NAMALWA (cell line): ENCODE measurements at regions not wholly inside any gene's neighbourhood (a gene's known extent, or its start where the extent isn't known, plus 50 kb on each side); places are given as distances from the start of the nearest gene placed in this dataset.

Experiments
- DNase-seq: peaks from one replicate; pipeline ENCODE4 v3.0.0-alpha.2; 2015; ENCODE audit warnings: low spot score

- DNase-seq, result peak; percentile 63
Observed at GRCh38 chr15:98421419-98422129, 226.8 kb upstream of the IGF1R start.

DNA sequence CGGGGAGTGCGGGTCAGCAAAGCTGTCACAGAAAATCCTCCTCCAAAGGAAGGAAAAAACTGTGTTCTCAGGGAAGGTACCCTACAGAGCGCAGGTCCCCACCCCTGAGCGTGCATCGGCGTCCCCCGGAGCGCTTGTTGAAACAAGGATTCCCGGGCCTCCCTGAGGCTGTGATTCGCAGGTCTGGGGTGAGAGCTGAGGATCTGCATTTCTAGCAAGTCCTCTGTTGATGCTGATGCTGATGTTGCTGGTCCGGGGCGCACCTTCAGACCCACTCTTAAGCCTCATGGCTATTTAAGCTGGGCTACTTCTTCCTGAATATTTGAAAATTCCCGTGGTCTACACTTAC lies 226.2 kb upstream of the IGF1R start:
- no peak for DNase-seq

GRCh38 chr15:98425173-98425572 lies 223.2 kb upstream of the IGF1R start:
- no peak for DNase-seq

GRCh38 chr15:98427321-98427720 lies 221.0 kb upstream of the IGF1R start:
- DNase-seq, result no peak

DNA sequence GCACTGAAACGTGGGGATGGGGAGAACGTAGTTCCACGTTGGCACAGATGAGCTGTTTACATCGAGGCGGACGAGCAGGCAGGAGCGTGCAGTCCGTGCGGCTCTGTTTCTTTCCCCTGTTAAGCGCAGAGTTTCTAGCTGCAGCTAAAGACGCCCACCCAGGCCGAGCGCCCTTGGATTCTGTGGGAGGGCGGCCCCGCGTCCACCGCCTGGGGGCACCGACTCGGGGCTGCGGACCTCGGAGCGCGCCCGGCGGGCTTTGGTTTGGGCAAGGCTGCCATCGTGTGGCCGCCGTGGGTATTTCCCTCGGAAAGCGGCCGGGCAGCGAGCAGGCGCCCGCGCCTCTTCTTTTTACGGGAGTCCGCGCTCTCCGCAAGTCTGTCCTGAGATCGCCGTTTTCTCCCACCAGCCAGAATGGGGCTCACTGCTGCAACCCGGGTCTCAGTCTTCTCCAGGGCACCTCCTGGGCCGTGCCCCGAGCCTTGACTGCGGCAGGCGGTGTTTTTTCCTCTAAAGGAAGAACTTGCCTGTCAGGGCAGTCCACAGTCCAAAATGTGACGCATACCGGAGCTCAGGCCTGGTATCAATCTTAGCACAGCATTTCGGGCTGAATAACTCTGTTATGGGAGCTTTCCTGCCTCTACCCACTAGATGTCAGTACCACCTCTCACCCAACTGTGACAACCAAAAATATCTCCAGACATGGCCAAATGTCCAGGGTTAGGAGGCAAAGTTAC lies 219.9 kb upstream of the IGF1R start:
- DNase-seq, result peak; percentile 9

DNA sequence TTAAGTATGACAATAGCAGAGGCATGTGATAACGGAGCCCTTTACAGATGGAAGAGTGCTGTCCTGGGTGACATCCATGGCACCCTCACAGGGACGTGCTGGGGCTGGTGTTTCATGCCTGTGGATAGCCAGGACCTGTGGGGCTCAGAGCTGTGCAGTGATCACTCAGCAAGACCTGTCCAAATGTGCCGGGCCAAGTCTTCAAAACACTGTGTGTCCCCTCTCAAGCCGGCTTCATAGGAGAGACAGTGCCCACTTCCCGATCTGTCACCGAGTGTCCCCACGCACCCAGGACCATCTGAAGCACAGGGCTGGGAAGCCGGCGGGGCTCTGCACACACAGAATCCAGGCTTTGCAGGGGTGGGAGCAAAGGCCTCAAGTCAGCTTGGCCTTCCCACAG lies 217.2 kb upstream of the IGF1R start:
- DNase-seq, result no peak

DNA sequence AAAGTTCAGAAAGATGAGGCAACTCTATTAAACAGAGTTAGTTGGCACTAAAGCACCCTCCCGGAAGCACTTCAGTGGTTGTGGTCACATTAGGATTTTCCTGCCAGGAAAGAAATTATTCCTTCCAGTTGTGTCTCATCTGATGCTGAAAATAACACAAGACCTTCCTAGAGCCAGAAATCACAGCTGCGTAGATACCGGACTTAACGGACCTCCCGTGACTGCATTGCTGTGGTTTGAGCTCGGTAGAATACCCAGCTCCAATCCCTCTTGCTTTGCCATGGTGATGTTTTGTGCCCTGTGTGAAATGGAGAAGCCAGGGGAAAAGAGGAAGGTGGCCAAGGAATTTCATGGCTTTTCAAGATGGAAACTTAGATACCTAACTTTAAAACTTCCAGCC lies 215.0 kb upstream of the IGF1R start:
- DNase-seq, result no peak

DNA sequence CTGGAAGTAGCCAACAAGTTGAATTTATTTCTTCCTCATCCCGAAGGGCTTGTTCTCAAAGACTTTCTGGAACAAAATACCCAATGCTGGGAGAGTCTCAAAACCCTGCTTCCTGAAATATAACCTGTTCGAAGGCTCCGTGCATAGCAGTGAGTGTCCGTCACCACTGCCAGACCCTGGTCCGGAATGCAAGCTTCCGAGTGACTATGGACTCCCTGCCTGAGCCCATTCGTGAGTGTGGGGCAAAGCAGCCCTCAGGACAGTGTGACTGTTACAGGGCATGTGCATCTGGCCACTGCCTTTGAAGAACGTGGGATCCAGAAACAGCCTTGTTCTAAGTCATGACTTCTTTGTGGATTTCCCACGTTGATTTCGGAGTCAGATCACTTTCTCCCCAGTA lies 214.5 kb upstream of the IGF1R start:
- no peak for DNase-seq

- no peak for DNase-seq
Observed at GRCh38 chr15:98437752-98438151, 210.6 kb upstream of the IGF1R start.

GRCh38 chr15:98438326-98438725 lies 210.0 kb upstream of the IGF1R start:
- DNase-seq, result no peak

DNA sequence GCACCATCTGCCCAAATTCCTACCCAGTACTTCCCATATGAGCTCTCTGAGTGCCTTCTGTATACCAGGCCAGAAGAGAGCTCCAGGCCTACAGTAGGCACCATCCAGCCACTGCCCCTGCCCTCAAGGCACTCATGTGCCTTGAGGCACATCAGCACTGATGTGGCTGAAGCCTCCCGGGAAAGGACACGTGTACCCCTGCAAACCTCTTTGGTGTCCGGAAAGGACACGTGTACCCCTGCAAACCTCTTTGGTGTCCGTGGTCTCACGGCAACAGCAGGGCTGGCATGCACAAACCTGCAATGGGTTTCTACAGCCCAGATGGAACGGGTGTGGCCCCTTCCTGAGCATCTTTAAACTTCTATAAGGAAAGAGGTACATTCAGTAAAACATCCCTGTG lies 209.4 kb upstream of the IGF1R start:
- no peak for DNase-seq

DNA sequence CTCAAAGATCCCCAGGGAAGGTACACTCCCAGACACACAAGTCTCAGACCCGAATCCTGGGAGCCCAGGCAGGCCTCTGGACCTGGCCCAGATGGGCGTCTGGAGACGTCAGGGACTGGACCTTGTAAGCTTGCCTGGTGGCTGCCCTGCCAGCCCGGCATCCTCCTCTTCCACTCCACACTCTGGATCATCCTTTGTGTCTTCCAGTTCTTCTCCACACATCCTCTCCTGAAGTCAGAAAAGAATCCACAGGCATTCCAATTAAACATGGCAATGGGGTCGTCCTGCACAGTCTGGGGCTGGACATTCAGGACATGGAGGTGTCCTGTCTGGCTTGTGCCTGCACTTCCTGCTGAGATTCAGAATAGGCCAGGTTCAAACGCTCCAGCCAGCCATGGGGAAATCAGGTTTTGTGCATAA lies 208.8 kb upstream of the IGF1R start:
- DNase-seq, result no peak

- DNase-seq, result peak; percentile 29
Observed at GRCh38 chr15:98440917-98441316, 207.4 kb upstream of the IGF1R start.

DNA sequence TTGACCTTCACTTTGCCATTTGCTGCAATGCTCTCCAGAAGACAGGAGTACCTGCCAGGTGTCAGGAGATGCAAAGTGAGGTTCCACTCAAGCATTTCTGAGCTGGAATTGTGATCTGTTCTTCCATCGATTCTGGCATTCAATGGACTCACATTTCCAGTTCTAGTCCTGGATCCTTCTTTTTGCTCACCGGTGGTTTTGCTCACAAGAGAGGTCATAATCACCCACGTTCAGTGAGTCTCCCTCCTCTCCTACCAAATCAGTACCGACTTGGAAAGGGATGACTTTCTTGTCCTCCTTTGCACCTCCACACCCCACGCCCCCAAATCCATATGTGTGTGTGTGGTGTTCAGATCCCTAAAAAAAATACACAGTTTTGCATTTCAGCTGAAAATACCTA lies 206.7 kb upstream of the IGF1R start:
- no peak for DNase-seq

DNA sequence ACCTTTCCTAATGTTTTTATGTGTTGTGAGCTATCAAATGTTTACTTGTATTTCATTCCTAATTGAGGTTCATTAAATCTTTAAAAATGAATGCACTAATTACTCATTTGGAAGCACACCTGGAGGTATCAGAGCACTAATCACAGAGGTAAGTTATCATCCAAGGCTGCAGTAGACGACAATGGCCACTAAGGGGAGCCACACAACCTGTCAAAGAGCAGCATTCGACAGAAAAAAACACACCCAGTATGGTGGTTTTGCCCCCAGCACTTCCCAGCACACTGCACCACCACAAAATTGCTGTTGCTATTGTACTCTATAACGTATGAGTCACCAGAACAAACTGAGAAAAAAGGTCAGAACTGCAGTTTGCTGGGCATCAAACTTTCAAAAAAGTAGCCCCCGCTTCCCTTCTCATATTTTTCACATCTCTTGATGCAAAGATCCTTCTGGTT lies 205.9 kb upstream of the IGF1R start:
- peak; percentile 81 for DNase-seq

DNA sequence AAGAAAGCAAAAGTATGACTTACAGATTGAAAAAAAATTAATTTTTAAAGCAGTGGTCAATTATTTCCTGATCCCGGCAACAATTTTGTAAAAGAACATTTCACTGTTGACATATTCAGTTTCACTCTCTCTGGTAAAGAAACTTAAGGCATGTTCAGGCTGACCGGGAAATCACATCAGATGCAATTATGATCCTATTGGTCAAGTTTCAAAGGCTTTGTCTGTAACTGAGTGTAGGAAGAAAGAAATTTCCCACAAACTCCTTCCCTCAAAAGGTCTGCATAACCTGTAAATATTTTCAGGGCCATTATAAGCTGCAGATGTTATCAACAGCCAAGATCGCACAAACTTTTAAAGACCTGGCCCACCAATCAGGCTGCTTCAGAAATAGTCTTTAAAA lies 205.4 kb upstream of the IGF1R start:
- no peak for DNase-seq

DNA sequence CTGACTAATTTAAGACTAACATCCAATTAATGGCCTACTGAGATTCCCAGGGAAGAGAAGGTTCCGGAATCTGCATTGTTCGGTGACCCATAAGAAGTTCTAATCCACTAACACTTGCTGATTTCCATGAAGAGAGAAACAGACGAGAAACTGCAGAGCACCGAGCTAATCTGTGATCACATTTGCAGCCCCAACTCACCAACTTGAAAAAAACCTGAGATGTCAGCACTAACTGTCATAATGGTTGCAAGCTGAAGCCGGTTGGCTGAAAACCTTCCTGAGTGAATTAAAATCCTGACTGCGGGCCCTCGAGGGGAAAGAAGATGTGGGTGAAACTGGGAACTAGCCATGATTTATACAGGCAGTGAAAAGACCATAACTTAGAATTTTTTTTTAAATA lies 204.8 kb upstream of the IGF1R start:
- no peak for DNase-seq

DNA sequence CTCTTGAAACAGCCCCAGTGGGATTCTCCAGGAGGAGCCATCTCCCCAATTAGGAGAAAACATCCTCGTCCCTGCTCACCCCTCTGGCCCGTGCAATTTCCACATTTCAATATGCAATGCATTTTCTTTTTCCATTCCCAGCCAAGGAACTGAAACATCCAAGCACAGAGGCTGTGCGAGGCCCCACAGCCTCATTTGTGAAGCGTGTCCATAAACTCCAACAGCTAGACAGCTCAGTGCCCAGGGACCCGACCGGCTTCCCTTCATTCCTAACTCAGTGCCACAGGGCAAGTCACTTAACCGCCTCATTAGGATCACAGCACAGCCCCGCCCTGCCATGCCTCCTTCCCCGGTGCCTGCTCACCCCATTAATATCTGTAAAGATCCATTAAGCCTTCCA lies 204.2 kb upstream of the IGF1R start:
- no peak for DNase-seq

DNA sequence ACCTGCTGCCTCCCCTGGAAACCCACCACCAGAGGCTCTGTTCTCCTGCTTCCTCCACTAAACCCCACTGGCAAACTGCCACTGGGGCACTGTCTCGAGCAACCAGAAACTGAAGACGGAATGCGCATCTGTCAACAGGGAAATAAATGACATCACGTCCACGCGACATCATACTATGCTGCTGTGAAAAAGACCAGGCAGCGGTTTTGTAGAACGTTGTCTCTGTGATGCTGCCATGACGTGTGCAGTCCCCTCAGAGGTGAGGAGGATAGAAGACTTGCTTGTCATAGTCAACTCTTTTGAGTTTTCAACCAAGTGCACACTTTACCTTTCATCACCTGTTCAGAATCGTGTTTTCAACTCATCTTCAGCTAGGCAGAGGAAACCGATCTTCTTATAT lies 203.0 kb upstream of the IGF1R start:
- DNase-seq, result no peak

- no peak for DNase-seq
Observed at GRCh38 chr15:98446083-98446482, 202.3 kb upstream of the IGF1R start.

DNA sequence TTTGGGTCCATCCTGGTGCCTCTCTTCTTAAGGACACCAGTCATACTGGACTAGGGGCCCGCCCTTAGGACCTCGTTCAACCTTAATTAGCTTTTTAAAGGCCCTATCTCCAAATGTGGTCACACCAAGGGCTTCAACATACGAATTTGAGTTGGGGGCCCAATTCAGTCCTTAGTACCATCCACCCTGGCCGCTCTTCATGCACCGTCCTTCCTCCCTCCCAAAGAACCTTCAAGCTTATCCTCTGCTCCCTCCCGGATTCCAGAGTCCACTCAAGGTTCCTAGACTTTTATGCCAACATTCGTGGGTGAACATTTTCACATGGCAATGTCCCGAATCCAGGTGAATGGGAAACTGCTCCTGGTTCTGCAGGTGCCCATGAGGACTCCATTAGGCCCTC lies 201.3 kb upstream of the IGF1R start:
- no peak for DNase-seq

GRCh38 chr15:98451236-98451635 lies 197.1 kb upstream of the IGF1R start:
- DNase-seq, result no peak

- DNase-seq, result no peak
Observed at GRCh38 chr15:98452238-98452637, 196.1 kb upstream of the IGF1R start.

- DNase-seq, result no peak
Observed at GRCh38 chr15:98455904-98456303, 192.4 kb upstream of the IGF1R start.
